ENCODE measurements at regions not wholly inside any gene's neighbourhood (a gene's known extent, or its start where the extent isn't known, plus 50 kb on each side); places are given as distances from the start of the nearest gene placed in this dataset.

- no peak for DNase-seq (ENCODE audit: low spot score)
Measured at GRCh38 chr7:52897288-52897687, 138.1 kb upstream of the POM121L12 start.

DNA sequence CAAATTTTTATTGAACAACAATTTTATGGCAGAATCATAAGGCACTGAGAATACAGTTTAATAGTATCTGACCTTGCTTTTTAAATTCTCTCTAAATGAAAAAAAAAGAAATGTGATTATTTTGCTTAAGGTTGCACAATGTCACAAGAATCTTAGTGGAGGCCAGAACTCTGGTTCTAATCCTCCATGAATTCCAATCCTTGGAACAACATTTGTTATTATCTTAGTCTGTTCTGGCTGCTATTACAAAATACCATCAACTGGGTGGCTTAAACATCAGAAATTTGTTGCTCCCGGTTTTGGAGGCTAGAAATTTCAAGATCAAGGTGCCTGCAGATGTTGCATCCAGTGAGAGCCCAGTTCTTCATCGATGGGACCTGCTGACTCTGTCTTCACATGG is 158.2 kb upstream of the POM121L12 start:
- DNase-seq (ENCODE audit: low spot score), result no peak

DNA sequence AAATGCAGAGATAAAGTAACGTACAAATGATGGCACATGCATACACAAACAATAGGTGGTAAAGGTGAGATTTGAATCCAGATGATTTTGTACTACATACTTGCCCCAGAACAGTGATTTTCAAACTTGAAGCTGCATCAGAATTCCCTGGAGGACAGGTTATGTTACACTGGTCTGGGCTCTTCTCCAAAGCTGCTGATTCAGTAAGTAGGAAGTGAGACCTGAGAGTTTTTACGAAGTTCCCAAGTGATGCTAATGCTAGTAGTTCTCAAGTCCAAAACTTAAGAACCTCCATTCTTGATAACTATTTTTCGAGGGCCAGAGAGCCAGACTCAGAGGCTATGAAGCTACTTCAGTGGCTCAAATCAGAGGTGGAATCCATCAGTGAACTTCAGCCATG is 159.0 kb upstream of the POM121L12 start:
- DNase-seq (ENCODE audit: low spot score), result no peak

DNA sequence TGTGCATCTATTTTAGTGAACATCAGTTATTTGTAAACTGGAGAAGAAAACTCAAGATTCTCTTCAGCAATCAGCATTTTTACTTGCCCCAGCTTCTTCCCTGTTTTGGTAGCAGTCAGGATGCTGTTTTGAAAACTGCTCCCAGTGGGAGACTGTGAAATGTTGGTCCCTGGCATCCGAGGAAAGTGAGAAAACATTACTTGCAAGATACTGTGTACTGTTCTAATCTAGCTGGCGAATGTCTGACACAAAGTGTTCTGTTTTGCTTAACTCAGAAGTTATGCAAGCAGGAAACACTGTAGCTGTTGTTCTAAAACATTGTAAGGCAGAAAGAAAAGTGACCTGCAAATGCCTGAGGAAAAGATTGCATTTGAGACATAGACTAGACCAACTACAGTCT is 171.8 kb upstream of the POM121L12 start:
- no peak for DNase-seq (ENCODE audit: low spot score)

DNA sequence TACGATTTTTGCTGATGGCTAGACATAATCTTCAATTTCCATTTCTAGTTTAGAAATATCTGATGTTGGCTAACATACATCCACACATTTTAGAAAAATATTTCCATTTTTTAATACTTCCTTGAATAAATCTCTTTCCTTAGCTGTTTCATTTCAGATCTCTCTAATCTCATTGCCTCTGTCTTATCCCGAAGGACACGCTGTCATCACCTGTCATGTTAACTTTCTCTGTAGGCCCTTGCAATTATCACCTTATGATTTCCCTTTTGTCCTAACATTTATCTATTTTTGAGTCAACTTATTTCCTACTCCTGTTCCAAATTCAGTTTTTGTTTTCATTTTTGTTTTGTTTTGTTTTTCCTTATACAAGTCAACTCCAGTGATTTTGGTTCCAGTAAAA is 173.1 kb upstream of the POM121L12 start:
- DNase-seq (ENCODE audit: low spot score), result no peak

DNA sequence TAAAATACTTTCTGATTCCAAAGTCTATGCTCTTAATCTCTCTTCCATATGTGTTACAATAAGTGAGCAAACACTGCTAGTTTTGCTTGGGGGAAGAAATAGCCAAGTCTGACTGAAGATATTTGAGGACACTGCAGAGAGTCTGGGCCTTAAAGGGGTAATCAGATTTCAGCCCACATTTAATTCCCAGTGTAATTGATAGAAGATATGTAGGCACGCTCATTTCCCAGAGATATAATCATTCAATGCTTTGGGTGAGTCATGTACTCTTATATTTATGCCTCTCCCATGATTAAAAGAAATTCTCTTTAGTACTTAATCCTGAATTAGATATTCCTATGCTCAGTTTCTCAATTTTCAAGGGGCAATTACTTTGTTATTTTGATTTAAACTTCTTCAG is 178.1 kb upstream of the POM121L12 start:
- DNase-seq (ENCODE audit: low spot score), result no peak

DNA sequence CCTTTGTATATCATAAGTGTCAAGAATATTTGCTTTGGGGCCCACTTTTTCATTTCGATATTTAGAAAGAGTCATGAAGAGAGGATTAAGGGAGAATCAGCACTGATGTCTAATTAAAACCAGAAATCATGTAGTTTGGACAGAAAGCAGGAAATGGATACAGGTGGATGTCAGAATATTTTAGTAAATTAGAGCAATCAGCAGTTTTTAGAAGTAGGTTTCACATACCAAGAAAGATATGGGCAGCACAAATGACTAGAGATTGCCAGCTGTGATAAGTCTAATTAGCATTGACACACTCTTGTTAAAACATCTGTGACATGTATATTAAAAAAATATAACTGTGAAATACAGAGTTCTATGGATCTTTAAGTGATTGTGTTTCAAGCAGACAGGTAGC is 180.8 kb upstream of the POM121L12 start:
- DNase-seq (ENCODE audit: low spot score), result no peak

DNA sequence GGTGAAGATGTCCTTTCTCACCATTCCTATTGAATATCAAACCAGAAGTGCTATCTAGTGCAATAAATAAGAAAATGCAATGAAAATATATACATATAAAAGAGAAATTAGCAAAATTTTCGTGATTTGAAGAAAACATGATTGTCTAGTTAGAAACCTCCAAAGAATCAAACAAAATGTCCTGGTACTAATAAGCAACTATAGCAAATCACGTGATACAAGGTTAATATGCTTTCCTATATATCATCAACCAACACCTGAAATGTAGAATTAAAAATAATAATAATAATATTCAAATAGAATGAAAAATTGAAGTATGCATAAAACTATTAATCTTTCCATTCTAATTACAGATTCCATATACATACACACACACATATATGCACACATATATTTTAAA is 183.9 kb upstream of the POM121L12 start:
- DNase-seq (ENCODE audit: low spot score), result no peak

DNA sequence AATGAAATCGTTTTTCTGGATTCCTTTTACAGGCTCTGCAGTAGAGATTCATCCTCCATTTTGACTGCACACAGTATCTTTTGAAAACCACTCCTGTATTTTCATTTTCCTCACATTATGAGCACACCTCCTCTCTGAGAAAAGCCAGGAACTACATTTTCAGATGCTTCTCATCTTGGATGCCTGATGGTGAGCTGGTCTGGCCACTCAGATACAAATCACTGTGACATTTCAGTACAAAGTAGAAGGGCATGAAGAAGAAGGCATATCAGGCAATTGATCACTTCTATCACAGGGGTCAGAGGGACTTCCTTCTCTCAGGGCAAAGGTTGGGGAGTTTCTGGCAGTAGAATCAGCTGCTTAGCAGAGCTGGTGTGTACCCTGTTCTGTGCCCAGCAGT is 192.0 kb upstream of the POM121L12 start:
- no peak for DNase-seq (ENCODE audit: low spot score)

- DNase-seq (ENCODE audit: low spot score), result no peak
Measured at GRCh38 chr7:52842202-52842900, 193.1 kb upstream of the POM121L12 start.

- no peak for DNase-seq (ENCODE audit: low spot score)
Measured at GRCh38 chr7:52838981-52839411, 196.4 kb upstream of the POM121L12 start.

DNA sequence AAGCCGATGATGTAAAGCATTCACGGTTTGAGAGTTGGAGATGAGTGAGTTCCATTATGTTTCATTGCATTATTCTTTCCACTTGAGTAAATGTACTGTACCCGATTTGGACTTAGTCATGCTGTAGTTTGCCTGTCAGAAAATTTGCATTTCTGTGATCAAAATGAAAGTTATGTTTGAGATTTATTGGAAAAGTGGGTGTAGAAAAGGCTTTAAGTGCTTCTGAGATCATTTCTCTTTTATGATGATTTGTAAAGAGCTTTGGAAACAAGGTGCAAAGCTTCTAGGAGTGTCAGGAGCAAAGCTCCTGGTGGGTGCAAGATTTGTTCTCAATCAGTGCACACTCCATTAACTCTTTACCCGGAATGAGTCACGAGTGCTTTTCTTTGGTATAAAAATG is 204.1 kb upstream of the POM121L12 start:
- DNase-seq (ENCODE audit: low spot score), result no peak

DNA sequence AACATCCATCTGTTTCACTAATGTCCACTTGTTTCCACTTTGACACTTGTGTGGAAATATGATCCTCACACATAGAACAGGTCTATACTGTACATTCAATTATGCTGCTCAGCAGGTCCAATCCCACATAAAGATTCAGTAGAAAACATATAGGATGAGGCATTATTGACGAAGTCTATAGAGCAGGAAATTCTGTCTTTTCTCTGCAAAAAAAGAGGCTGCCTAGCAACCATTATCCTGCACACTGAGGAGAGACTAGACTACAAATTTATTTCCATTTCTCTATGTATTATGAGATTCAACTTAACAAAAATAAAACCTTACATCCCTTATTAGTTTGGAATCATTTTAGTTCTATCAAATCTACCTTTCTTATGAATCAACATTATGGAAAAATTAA is 204.6 kb upstream of the POM121L12 start:
- no peak for DNase-seq (ENCODE audit: low spot score)

- no peak for DNase-seq (ENCODE audit: low spot score)
Measured at GRCh38 chr7:52826515-52827265, 208.7 kb upstream of the POM121L12 start.

GRCh38 chr7:52825611-52826010 is 209.8 kb upstream of the POM121L12 start:
- DNase-seq (ENCODE audit: low spot score), result no peak

GRCh38 chr7:52811537-52811936 is 223.9 kb upstream of the POM121L12 start:
- no peak for DNase-seq (ENCODE audit: low spot score)

- DNase-seq (ENCODE audit: low spot score), result no peak
Measured at GRCh38 chr7:52799817-52800216, 235.6 kb upstream of the POM121L12 start.

GRCh38 chr7:52797801-52798200 is 237.6 kb upstream of the POM121L12 start:
- DNase-seq (ENCODE audit: low spot score), result no peak

DNA sequence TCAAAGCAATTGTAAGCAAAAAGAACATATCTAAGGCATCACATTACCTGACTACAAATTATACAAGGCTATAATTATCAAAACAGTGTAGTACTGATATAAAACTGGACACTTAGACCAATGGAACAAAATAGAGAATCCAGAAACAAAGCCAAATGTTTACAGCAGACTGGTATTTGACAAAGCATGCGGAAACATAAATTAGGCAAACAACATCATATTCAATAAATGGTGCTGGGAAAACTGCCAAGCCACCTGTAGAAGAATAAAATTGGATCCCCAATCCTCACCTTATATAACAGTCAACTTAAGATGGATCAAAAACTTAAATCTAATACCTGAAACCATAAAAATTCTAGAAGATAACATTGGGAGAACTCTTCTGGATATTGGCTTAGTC is 240.8 kb upstream of the POM121L12 start:
- DNase-seq (ENCODE audit: low spot score), result no peak

DNA sequence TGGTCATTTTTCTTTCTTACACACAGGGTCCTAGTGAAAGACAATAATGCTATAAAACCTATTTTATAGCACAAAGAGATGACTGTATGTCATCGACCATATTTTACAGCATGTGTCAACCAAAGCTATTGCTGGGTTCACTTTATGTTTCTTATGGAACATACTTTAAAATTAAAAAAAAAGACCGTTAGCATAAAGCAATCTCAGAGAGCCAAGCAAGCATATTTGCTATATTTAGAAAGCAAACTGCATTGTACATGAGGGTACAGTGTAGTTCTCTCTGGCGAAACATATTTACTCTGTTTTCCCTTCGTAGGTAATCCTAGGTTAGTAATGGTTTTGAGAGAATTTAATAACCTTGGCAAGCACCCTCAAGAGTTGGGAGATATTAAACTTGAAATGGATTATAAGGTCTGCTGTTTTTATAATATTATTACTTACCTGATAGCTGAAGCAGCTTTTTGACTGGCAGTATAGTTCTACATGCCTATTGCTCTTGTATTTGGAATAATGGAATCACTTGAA is 244.2 kb upstream of the POM121L12 start:
- DNase-seq (ENCODE audit: low spot score), result no peak

- no peak for DNase-seq (ENCODE audit: low spot score)
Measured at GRCh38 chr7:52786174-52786573, 249.3 kb upstream of the POM121L12 start.

DNA sequence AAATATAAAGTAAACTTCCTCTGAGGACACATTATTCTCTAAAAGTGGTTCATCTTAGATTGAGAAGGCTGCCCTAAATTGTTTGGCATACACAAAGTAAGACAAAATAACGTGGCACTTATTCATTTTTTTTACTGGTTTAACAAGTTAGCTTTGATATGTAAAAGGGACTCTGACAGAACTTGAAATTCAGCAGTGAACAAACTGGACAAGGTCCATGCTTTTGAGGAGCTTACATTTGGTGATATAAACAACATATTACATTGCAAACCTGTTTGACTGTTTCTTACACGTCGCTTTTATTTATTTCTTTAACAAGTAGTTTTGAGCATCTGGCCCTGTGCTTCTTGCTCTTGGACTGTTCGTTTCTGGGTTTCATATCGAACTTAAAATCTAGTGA is 253.1 kb upstream of the POM121L12 start:
- no peak for DNase-seq (ENCODE audit: low spot score)

- DNase-seq (ENCODE audit: low spot score), result no peak
Measured at GRCh38 chr7:52781250-52781649, 254.2 kb upstream of the POM121L12 start.

GRCh38 chr7:52779004-52779403 is 256.4 kb upstream of the POM121L12 start:
- no peak for DNase-seq (ENCODE audit: low spot score)
